Activated CD4-positive, alpha-beta T cell treated with anti-CD3 and anti-CD28 coated beads for 24 hours (primary cell): ENCODE measurements at regions not wholly inside any gene's neighbourhood (a gene's known extent, or its start where the extent isn't known, plus 50 kb on each side); places are given as distances from the start of the nearest gene placed in this dataset.

ENCODE experiments used
- DNase-seq, 2 donors: peaks; one replicate each; pipeline ENCODE4 v3.0.0-alpha.2; 2020; ENCODE audit warnings: low read depth in 2 of 2

- no peak for DNase-seq
These were observed 512.8 kb upstream of the ID4 start for GRCh38 chr6:19324376-19324775.

GRCh38 chr6:19325335-19325789, 511.8 kb upstream of the ID4 start:
- DNase-seq: no peak

- no peak for DNase-seq
These were observed 509.9 kb upstream of the ID4 start for GRCh38 chr6:19327241-19327640.

- DNase-seq: no peak
These were observed 509.5 kb upstream of the ID4 start for GRCh38 chr6:19327661-19328060.

- no peak for DNase-seq
These were observed 508.1 kb upstream of the ID4 start for GRCh38 chr6:19329078-19329477.

- no peak for DNase-seq
These were observed 506.1 kb upstream of the ID4 start for GRCh38 chr6:19331089-19331488.

- DNase-seq: no peak
These were observed 504.2 kb upstream of the ID4 start for GRCh38 chr6:19332806-19333460.

- no peak for DNase-seq
These were observed 503.2 kb upstream of the ID4 start for GRCh38 chr6:19333936-19334335.

- DNase-seq: no peak
These were observed 500.6 kb upstream of the ID4 start for GRCh38 chr6:19336579-19336978.

- no peak for DNase-seq
These were observed 500.1 kb upstream of the ID4 start for GRCh38 chr6:19337101-19337500.

- DNase-seq: no peak
These were observed 494.6 kb upstream of the ID4 start for GRCh38 chr6:19342616-19343015.

GRCh38 chr6:19349429-19349828, 487.7 kb upstream of the ID4 start:
- DNase-seq: no peak

GRCh38 chr6:19354181-19354580, 483.0 kb upstream of the ID4 start:
- no peak for DNase-seq

GRCh38 chr6:19356692-19357091, 480.5 kb upstream of the ID4 start:
- DNase-seq: no peak

- DNase-seq: no peak
These were observed 474.8 kb upstream of the ID4 start for GRCh38 chr6:19362396-19362795.

GRCh38 chr6:19368511-19368910, 468.7 kb upstream of the ID4 start:
- no peak for DNase-seq

- DNase-seq: no peak
These were observed 467.4 kb upstream of the ID4 start for GRCh38 chr6:19369785-19370184.

- DNase-seq: no peak
These were observed 466.3 kb upstream of the ID4 start for GRCh38 chr6:19370831-19371230.

GRCh38 chr6:19375613-19376012, 461.6 kb upstream of the ID4 start:
- no peak for DNase-seq

GRCh38 chr6:19377722-19378121, 459.4 kb upstream of the ID4 start:
- DNase-seq: no peak

GRCh38 chr6:19380293-19380692, 456.9 kb upstream of the ID4 start:
- no peak for DNase-seq

- no peak for DNase-seq
These were observed 454.5 kb upstream of the ID4 start for GRCh38 chr6:19382676-19383075.

- no peak for DNase-seq
These were observed 445.2 kb upstream of the ID4 start for GRCh38 chr6:19391926-19392325.

GRCh38 chr6:19394051-19394450, 443.1 kb upstream of the ID4 start:
- no peak for DNase-seq
